Mesendoderm (in vitro differentiated cells): ENCODE measurements at regions not wholly inside any gene's neighbourhood (a gene's known extent, or its start where the extent isn't known, plus 50 kb on each side); places are given as distances from the start of the nearest gene placed in this dataset.
A peak's percentile ranks its signal among the peaks of the same experiment; 100 is the strongest.
"Not testable (repeated sequence)": the region's sequence is repeated elsewhere in the genome, so short reads cannot be mapped to it uniquely, and the experiment has no call there.

ENCODE experiments used
- DNase-seq: peaks from one replicate; pipeline ENCODE4 v3.0.0; 2013
- H2AK5ac ChIP-seq: 2 replicates; pipeline ENCODE4 v1.6.1; 2013; ENCODE audit warnings: low read length, inconsistent platforms
- H2BK120ac ChIP-seq: 2 replicates; pipeline ENCODE4 v1.6.1; 2013; ENCODE audit warnings: low read depth, mild to moderate bottlenecking, low read length, moderate library complexity, mixed read lengths
- H2BK15ac ChIP-seq: replicated peaks from 2 replicates; pipeline ENCODE4 v1.6.1; 2013; ENCODE audit warnings: low read depth, mild to moderate bottlenecking, moderate library complexity
- H2BK5ac ChIP-seq: 2 replicates; pipeline ENCODE4 v1.6.1; 2013; ENCODE audit warnings: low read length, inconsistent platforms
- H3K18ac ChIP-seq: 2 replicates; pipeline ENCODE4 v1.6.1; 2013; ENCODE audit warnings: mild to moderate bottlenecking, low read length, mixed read lengths
- H3K23ac ChIP-seq: one replicate; pipeline ENCODE4 v1.6.1; 2013; ENCODE audit warnings: low read length
- H3K27ac ChIP-seq: 2 replicates; pipeline ENCODE4 v1.5.1; 2013; ENCODE audit warnings: low read depth, mild to moderate bottlenecking, inconsistent platforms, low read length, moderate library complexity
- H3K27me3 ChIP-seq: 2 replicates; pipeline ENCODE4 v1.6.1; 2013; ENCODE audit warnings: low read length, control low read depth, mild to moderate bottlenecking, inconsistent platforms; ENCODE audit not compliant: insufficient read depth, poor library complexity
- H3K36me3 ChIP-seq: 2 replicates; pipeline ENCODE4 v1.6.1; 2013; ENCODE audit warnings: low read length, inconsistent platforms; ENCODE audit not compliant: control insufficient read depth, insufficient read depth
- H3K4ac ChIP-seq: one replicate; pipeline ENCODE4 v1.6.1; 2013; ENCODE audit warnings: low read depth, mild to moderate bottlenecking, low read length, moderate library complexity
- H3K4me1 ChIP-seq: 2 replicates; pipeline ENCODE4 v1.6.1; 2013; ENCODE audit warnings: low read depth, low read length, inconsistent platforms; ENCODE audit not compliant: control insufficient read depth
- H3K4me2 ChIP-seq: 2 replicates; pipeline ENCODE4 v1.6.1; 2013; ENCODE audit warnings: low read length
- H3K4me3 ChIP-seq: 2 replicates; pipeline ENCODE4 v1.5.1; 2013; ENCODE audit warnings: mild to moderate bottlenecking, low read length
- H3K56ac ChIP-seq: one replicate; pipeline ENCODE4 v1.6.1; 2013; ENCODE audit warnings: low read length
- H3K79me1 ChIP-seq: 2 replicates; pipeline ENCODE4 v1.6.1; 2013; ENCODE audit warnings: low read length, inconsistent platforms
- H3K79me2 ChIP-seq: 2 replicates; pipeline ENCODE4 v1.6.1; 2013; ENCODE audit warnings: mild to moderate bottlenecking, low read length; ENCODE audit not compliant: control insufficient read depth, insufficient read depth
- H3K9ac ChIP-seq: 2 replicates; pipeline ENCODE4 v1.6.1; 2013; ENCODE audit warnings: low read length, inconsistent platforms
- H4K5ac ChIP-seq: one replicate; pipeline ENCODE4 v1.6.1; 2013; ENCODE audit warnings: low read length
- H4K8ac ChIP-seq: one replicate; pipeline ENCODE4 v1.6.1; 2013; ENCODE audit warnings: low read depth, mild to moderate bottlenecking, control low read depth, low read length, moderate library complexity
- WGBS: extraction: QIAGEN DNeasy Blood & Tissue Kit; methylation state at CpG from one replicate; pipeline ENCODE4 v1.1.7; 2013; ENCODE audit warnings: low lambda C conversion rate, missing lambda C conversion rate; ENCODE audit not compliant: insufficient coverage; ENCODE audit errors: extremely low coverage; 5-methylcytosine and 5-hydroxymethylcytosine counted together

- H4K8ac ChIP-seq = no peak overlapping the region
- no peaks in the 10 kb centered on the region for H3K27me3 ChIP-seq
- no peak overlapping the region for H2BK120ac ChIP-seq
- H3K4me3 ChIP-seq = no peak overlapping the region
- H3K9ac ChIP-seq = no peak overlapping the region
- peaks cover 5% of the 10 kb centered on the region for H3K79me2 ChIP-seq
- H3K56ac ChIP-seq = no peak overlapping the region
- H2BK5ac ChIP-seq = no peak overlapping the region
- H4K5ac ChIP-seq = no peak overlapping the region
- peak; percentile 40 for DNase-seq
- peaks cover 7% of the 10 kb centered on the region for H3K79me1 ChIP-seq
- no peak overlapping the region for H3K4ac ChIP-seq
- no peak overlapping the region for H3K23ac ChIP-seq
- H2AK5ac ChIP-seq = no peak overlapping the region
- H3K18ac ChIP-seq = no peak overlapping the region
- H2BK15ac ChIP-seq = no peak overlapping the region
- H3K27ac ChIP-seq = no peak overlapping the region
- H3K4me1 ChIP-seq = peaks cover 3% of the 10 kb centered on the region
- no CpG with 5 or more reads among the region's 4 CpGs for WGBS
- no peak overlapping the region for H3K4me2 ChIP-seq
- H3K36me3 ChIP-seq = no peaks in the 10 kb centered on the region
Observed at GRCh38 chr18:46196627-46197243, 92.5 kb downstream of the HAUS1 start.

- no peak overlapping the region for H3K56ac ChIP-seq
- peaks cover 8% of the 10 kb centered on the region for H3K79me1 ChIP-seq
- H3K27me3 ChIP-seq = no peaks in the 10 kb centered on the region
- no CpG with 5 or more reads among the region's 8 CpGs for WGBS
- H2BK15ac ChIP-seq = no peak overlapping the region
- H3K4me2 ChIP-seq = no peak overlapping the region
- no peaks in the 10 kb centered on the region for H3K36me3 ChIP-seq
- H3K79me2 ChIP-seq = peaks cover 7% of the 10 kb centered on the region
- peak overlapping the region; percentile 1 for H3K27ac ChIP-seq
- H2BK5ac ChIP-seq = no peak overlapping the region
- H4K8ac ChIP-seq = peak overlapping the region; percentile 56
- H3K4me1 ChIP-seq = peaks cover 3% of the 10 kb centered on the region
- H4K5ac ChIP-seq = no peak overlapping the region
- no peak overlapping the region for H2BK120ac ChIP-seq
- peak; percentile 87 for DNase-seq
- peak overlapping the region; percentile 31 for H3K18ac ChIP-seq
- no peak overlapping the region for H2AK5ac ChIP-seq
- H3K4ac ChIP-seq = no peak overlapping the region
- no peak overlapping the region for H3K23ac ChIP-seq
- no peak overlapping the region for H3K9ac ChIP-seq
- no peak overlapping the region for H3K4me3 ChIP-seq
Observed at GRCh38 chr18:46199515-46200147, 95.4 kb downstream of the HAUS1 start.

GRCh38 chr18:46200178-46201055 is 96.2 kb downstream of the HAUS1 start:
- not testable (repeated sequence) for H3K4me2 ChIP-seq, H2AK5ac ChIP-seq, H3K27me3 ChIP-seq, H3K79me2 ChIP-seq, H2BK120ac ChIP-seq, H3K4me1 ChIP-seq, H3K9ac ChIP-seq, H3K27ac ChIP-seq, H4K8ac ChIP-seq, H2BK15ac ChIP-seq, H2BK5ac ChIP-seq, DNase-seq, H3K23ac ChIP-seq, H4K5ac ChIP-seq, H3K36me3 ChIP-seq, H3K79me1 ChIP-seq, H3K4ac ChIP-seq, H3K4me3 ChIP-seq, H3K56ac ChIP-seq
- H3K18ac ChIP-seq = peak overlapping the region; percentile 31
- no CpG with 5 or more reads among the region's 11 CpGs for WGBS

GRCh38 chr18:46204143-46204542 is 100.0 kb downstream of the HAUS1 start:
- H4K5ac ChIP-seq = no peak overlapping the region
- H3K4me2 ChIP-seq = no peak overlapping the region
- H3K27me3 ChIP-seq = no peaks in the 10 kb centered on the region
- DNase-seq = no peak
- H3K79me1 ChIP-seq = peaks cover 6% of the 10 kb centered on the region
- no peak overlapping the region for H3K4me3 ChIP-seq
- no peaks in the 10 kb centered on the region for H3K36me3 ChIP-seq
- H3K18ac ChIP-seq = no peak overlapping the region
- H3K9ac ChIP-seq = no peak overlapping the region
- H4K8ac ChIP-seq = no peak overlapping the region
- H3K23ac ChIP-seq = no peak overlapping the region
- H2BK120ac ChIP-seq = no peak overlapping the region
- H3K56ac ChIP-seq = no peak overlapping the region
- H2AK5ac ChIP-seq = no peak overlapping the region
- H3K79me2 ChIP-seq = peaks cover 7% of the 10 kb centered on the region
- no peak overlapping the region for H3K4ac ChIP-seq
- no peak overlapping the region for H3K27ac ChIP-seq
- peaks cover 3% of the 10 kb centered on the region for H3K4me1 ChIP-seq
- H2BK5ac ChIP-seq = no peak overlapping the region
- H2BK15ac ChIP-seq = no peak overlapping the region

GRCh38 chr18:46207985-46208384 is 103.8 kb downstream of the HAUS1 start:
- no peak overlapping the region for H3K4me3 ChIP-seq
- no peak overlapping the region for H2BK5ac ChIP-seq
- WGBS = no CpG with 5 or more reads among the region's 1 CpG
- H3K18ac ChIP-seq = no peak overlapping the region
- H3K79me2 ChIP-seq = peaks cover 8% of the 10 kb centered on the region
- no peak overlapping the region for H4K5ac ChIP-seq
- peaks cover 10% of the 10 kb centered on the region for H3K79me1 ChIP-seq
- no peak overlapping the region for H2BK120ac ChIP-seq
- no peaks in the 10 kb centered on the region for H3K4me1 ChIP-seq
- H2AK5ac ChIP-seq = no peak overlapping the region
- H3K27me3 ChIP-seq = no peaks in the 10 kb centered on the region
- H3K4me2 ChIP-seq = no peak overlapping the region
- no peak overlapping the region for H3K23ac ChIP-seq
- H3K27ac ChIP-seq = no peak overlapping the region
- no peak overlapping the region for H2BK15ac ChIP-seq
- DNase-seq = no peak
- H3K9ac ChIP-seq = no peak overlapping the region
- H4K8ac ChIP-seq = no peak overlapping the region
- H3K36me3 ChIP-seq = no peaks in the 10 kb centered on the region
- H3K56ac ChIP-seq = no peak overlapping the region
- no peak overlapping the region for H3K4ac ChIP-seq
